ENCODE measurements at regions not wholly inside any gene's neighbourhood (a gene's known extent, or its start where the extent isn't known, plus 50 kb on each side); places are given as distances from the start of the nearest gene placed in this dataset.

DNA sequence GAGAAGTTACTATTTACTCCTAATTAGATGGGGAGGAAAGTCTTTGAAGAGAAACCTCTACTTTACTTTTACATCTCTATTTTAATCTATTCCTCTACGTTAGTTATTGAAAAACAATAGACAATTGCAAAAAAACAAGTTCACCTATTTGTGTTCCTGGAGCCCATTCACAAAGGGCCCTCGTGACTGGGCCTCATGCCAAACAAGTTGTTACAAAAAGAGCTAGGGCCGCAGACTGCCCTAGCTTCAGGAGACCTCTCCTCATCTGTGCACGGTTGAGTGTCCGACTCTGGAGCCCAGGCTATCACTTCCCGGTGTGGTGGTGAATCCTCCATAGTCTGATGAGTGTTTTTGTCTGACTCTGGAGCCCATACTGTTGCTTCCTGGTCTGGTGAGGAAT is 190.9 kb downstream of the ZNF486 start:
- no peak for TF ChIP-seq ZNF776 (tag by site-specific recombination; IDR thresholded peaks at IDR 0.05; ENCODE audit: borderline replicate concordance)
- TF ChIP-seq ZNF521 (tag by site-specific recombination; IDR thresholded peaks at IDR 0.05), result no peak
- no peak for TF ChIP-seq ZNF266 (tag by site-specific recombination; IDR thresholded peaks at IDR 0.05; ENCODE audit: low read depth)
- no peak for TF ChIP-seq ZSCAN16 (tag by site-specific recombination; IDR thresholded peaks at IDR 0.05)
- TF ChIP-seq ZBTB48 (tag by site-specific recombination; IDR thresholded peaks at IDR 0.05), result no peak
- TF ChIP-seq ZFP69B (tag by site-specific recombination; IDR thresholded peaks at IDR 0.05), result no peak
- no peak for TF ChIP-seq ZNF692 (tag by site-specific recombination; IDR thresholded peaks at IDR 0.05)
- TF ChIP-seq PRDM10 (tag by site-specific recombination; IDR thresholded peaks at IDR 0.05), result no peak
- no peak for TF ChIP-seq ZNF792 (tag by site-specific recombination; IDR thresholded peaks at IDR 0.05)
- TF ChIP-seq, protein P1, sequence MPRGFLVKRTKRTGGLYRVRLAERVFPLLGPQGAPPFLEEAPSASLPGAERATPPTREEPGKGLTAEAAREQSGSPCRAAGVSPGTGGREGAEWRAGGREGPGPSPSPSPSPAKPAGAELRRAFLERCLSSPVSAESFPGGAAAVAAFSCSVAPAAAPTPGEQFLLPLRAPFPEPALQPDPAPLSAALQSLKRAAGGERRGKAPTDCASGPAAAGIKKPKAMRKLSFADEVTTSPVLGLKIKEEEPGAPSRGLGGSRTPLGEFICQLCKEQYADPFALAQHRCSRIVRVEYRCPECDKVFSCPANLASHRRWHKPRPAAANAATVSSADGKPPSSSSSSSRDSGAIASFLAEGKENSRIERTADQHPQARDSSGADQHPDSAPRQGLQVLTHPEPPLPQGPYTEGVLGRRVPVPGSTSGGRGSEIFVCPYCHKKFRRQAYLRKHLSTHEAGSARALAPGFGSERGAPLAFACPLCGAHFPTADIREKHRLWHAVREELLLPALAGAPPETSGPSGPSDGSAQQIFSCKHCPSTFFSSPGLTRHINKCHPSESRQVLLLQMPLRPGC (tag by site-specific recombination; IDR thresholded peaks at IDR 0.05), result no peak
- TF ChIP-seq ZNF837 (tag by site-specific recombination; IDR thresholded peaks at IDR 0.05), result no peak
- TF ChIP-seq, protein P2, sequence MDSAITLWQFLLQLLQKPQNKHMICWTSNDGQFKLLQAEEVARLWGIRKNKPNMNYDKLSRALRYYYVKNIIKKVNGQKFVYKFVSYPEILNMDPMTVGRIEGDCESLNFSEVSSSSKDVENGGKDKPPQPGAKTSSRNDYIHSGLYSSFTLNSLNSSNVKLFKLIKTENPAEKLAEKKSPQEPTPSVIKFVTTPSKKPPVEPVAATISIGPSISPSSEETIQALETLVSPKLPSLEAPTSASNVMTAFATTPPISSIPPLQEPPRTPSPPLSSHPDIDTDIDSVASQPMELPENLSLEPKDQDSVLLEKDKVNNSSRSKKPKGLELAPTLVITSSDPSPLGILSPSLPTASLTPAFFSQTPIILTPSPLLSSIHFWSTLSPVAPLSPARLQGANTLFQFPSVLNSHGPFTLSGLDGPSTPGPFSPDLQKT (IDR thresholded peaks at IDR 0.05; ENCODE audit: borderline replicate concordance, low read depth, low read length), result no peak
- TF ChIP-seq HIC1 (tag by site-specific recombination; IDR thresholded peaks at IDR 0.05), result no peak
- no peak for TF ChIP-seq ZNF394 (tag by site-specific recombination; IDR thresholded peaks at IDR 0.05; ENCODE audit: borderline replicate concordance)
- TF ChIP-seq ZBTB17 (tag by site-specific recombination; IDR thresholded peaks at IDR 0.05), result no peak
- no peak for TF ChIP-seq ZNF843 (tag by site-specific recombination; IDR thresholded peaks at IDR 0.05)
- TF ChIP-seq ZNF621 (tag by site-specific recombination; IDR thresholded peaks at IDR 0.05), result no peak
- H3K9me3 ChIP-seq (ENCODE audit: control insufficient read depth, insufficient read depth, low read depth, low read length), result no peaks in the 10 kb centered on the region
- no peaks in the 10 kb centered on the region for H3K36me3 ChIP-seq (ENCODE audit: control insufficient read depth in 2 of 2, insufficient read depth in 1 of 2, low read length in 2 of 2)
- ChIA-PET POLR2A (no interaction called here), CTCF (interaction anchor here (0.6 kb wide), 2 partner anchors 39 to 680 kb away, joined by 3 read pairs; no protein-coding TSS in a partner anchor)
- H3K4me3 ChIP-seq (ENCODE audit: low read depth, low read length), result no peak overlapping the region
- no peaks in the 10 kb centered on the region for H3K4me1 ChIP-seq (ENCODE audit: control insufficient read depth, insufficient read depth, low read length)
- H3K27ac ChIP-seq (ENCODE audit: extremely low read depth, low read depth, low read length), result no peak overlapping the region

Data from HEK293 (cell line).